Right lobe of liver (tissue), 4 donors: ENCODE measurements at regions not wholly inside any gene's neighbourhood (a gene's known extent, or its start where the extent isn't known, plus 50 kb on each side); places are given as distances from the start of the nearest gene placed in this dataset.

ENCODE experiments used
- CTCF ChIP-seq, 4 donors: fragments of 200-600 bp in 3 of 4; fragments of 450-650 bp in 1 of 4; IDR thresholded peaks; one replicate each; pipeline versions ENCODE4 v1.5.1 to v1.8.0; 2016 to 2022; ENCODE audit warnings: antibody characterized with exemption in 4 of 4, mild to moderate bottlenecking in 2 of 4
- POLR2A ChIP-seq: fragments of 450-650 bp; IDR thresholded peaks from one replicate; pipeline ENCODE4 v1.6.1; 2017; ENCODE audit warnings: antibody characterized with exemption, mild to moderate bottlenecking
- donor health status: DM: no; HTN: no; CAD: no.
- donor health status: DM: no; HTN: no; CAD: no.
- donor health status: DM: no; HTN: yes; CAD: no.

GRCh38 chr1:196160066-196160795, 448.0 kb downstream of the KCNT2 start:
- no peak for TF ChIP-seq CTCF (IDR thresholded peaks at IDR 0.05)
- TF ChIP-seq POLR2A: no peak
